ENCODE measurements at regions not wholly inside any gene's neighbourhood (a gene's known extent, or its start where the extent isn't known, plus 50 kb on each side); places are given as distances from the start of the nearest gene placed in this dataset.

GRCh38 chr11:134906356-134906955 is 494.4 kb upstream of the B3GAT1 start:
- H3K36me3 ChIP-seq (ENCODE audit: insufficient read depth, low read length): no peaks in the 10 kb centered on the region
- peaks cover 4% of the 10 kb centered on the region for H3K4me1 ChIP-seq (ENCODE audit: low read length)
- no peak overlapping the region for H3K4me3 ChIP-seq (ENCODE audit: low read length)
- H3K4me2 ChIP-seq (ENCODE audit: low read depth, low read length, poor library complexity, severe bottlenecking): no peak overlapping the region
- no peaks in the 10 kb centered on the region for H4K20me1 ChIP-seq (ENCODE audit: insufficient read depth, low read depth, low read length)
- H3K27ac ChIP-seq (ENCODE audit: low read length): no peak overlapping the region
- H3K9ac ChIP-seq (ENCODE audit: low read length): no peak overlapping the region
- H3K79me2 ChIP-seq (ENCODE audit: low read length): no peaks in the 10 kb centered on the region
- H3K9me3 ChIP-seq (ENCODE audit: low read length): no peaks in the 10 kb centered on the region
- H2AFZ ChIP-seq (ENCODE audit: low read length): no peak overlapping the region
- no peaks in the 10 kb centered on the region for H3K27me3 ChIP-seq (ENCODE audit: low read length)
- DNase-seq: no peak
- H3K9me2 ChIP-seq (replicated peaks; ENCODE audit: insufficient read depth, low read length): no peaks in the 10 kb centered on the region

DNA sequence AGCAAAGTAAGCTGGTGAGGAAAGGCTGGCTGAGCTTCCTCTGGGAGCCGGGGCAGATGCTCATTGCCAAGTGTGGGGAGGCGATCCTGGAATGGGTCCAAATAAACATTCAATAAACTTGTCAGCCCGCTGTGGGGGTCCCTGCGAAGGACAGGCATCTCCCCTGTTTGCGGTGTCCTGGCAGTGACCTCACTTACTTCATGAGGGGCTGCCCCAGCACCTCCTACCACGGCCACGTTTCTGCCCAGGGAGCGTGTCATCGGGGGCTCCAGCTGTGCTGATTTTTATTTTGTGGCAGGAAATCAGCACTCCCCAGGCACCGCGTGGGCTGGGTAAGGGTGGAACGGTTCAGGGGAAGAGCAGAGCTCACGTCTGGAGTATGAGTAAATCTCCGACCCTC is 493.9 kb upstream of the B3GAT1 start:
- no peaks in the 10 kb centered on the region for H4K20me1 ChIP-seq (ENCODE audit: insufficient read depth, low read depth, low read length)
- no peaks in the 10 kb centered on the region for H3K9me3 ChIP-seq (ENCODE audit: low read length)
- H3K27me3 ChIP-seq (ENCODE audit: low read length): no peaks in the 10 kb centered on the region
- H3K4me1 ChIP-seq (ENCODE audit: low read length): no peaks in the 10 kb centered on the region
- H3K9ac ChIP-seq (ENCODE audit: low read length): no peak overlapping the region
- no peak overlapping the region for H3K4me2 ChIP-seq (ENCODE audit: low read depth, low read length, poor library complexity, severe bottlenecking)
- no peaks in the 10 kb centered on the region for H3K79me2 ChIP-seq (ENCODE audit: low read length)
- no peaks in the 10 kb centered on the region for H3K36me3 ChIP-seq (ENCODE audit: insufficient read depth, low read length)
- DNase-seq: no peak
- H3K9me2 ChIP-seq (replicated peaks; ENCODE audit: insufficient read depth, low read length): no peaks in the 10 kb centered on the region
- no peak overlapping the region for H3K27ac ChIP-seq (ENCODE audit: low read length)
- no peak overlapping the region for H3K4me3 ChIP-seq (ENCODE audit: low read length)
- H2AFZ ChIP-seq (ENCODE audit: low read length): no peak overlapping the region

- Histone ChIP-seq H2AFZ (ENCODE audit: low read length) (no peak overlapping the region), H3K9ac (ENCODE audit: low read length) (no peak overlapping the region), H3K36me3 (ENCODE audit: insufficient read depth, low read length) (no peaks in the 10 kb centered on the region), H3K4me3 (ENCODE audit: low read length) (no peak overlapping the region), H4K20me1 (ENCODE audit: insufficient read depth, low read depth, low read length) (no peaks in the 10 kb centered on the region), H3K9me3 (ENCODE audit: low read length) (no peaks in the 10 kb centered on the region), H3K4me2 (ENCODE audit: low read depth, low read length, poor library complexity, severe bottlenecking) (no peak overlapping the region), H3K27me3 (ENCODE audit: low read length) (no peaks in the 10 kb centered on the region), H3K4me1 (ENCODE audit: low read length) (no peaks in the 10 kb centered on the region), H3K9me2 (replicated peaks; ENCODE audit: insufficient read depth, low read length) (no peaks in the 10 kb centered on the region), H3K79me2 (ENCODE audit: low read length) (no peaks in the 10 kb centered on the region), H3K27ac (ENCODE audit: low read length) (no peak overlapping the region)
- DNase-seq: no peak
Measured at GRCh38 chr11:134905517-134905916, 493.5 kb upstream of the B3GAT1 start.

GRCh38 chr11:134904103-134904790 is 492.2 kb upstream of the B3GAT1 start:
- Histone ChIP-seq H2AFZ (ENCODE audit: low read length) (no peak overlapping the region), H3K4me3 (ENCODE audit: low read length) (no peak overlapping the region), H3K27ac (ENCODE audit: low read length) (no peak overlapping the region), H3K36me3 (ENCODE audit: insufficient read depth, low read length) (no peaks in the 10 kb centered on the region), H3K9me2 (replicated peaks; ENCODE audit: insufficient read depth, low read length) (no peaks in the 10 kb centered on the region), H3K4me1 (ENCODE audit: low read length) (no peaks in the 10 kb centered on the region), H3K79me2 (ENCODE audit: low read length) (no peaks in the 10 kb centered on the region), H3K4me2 (ENCODE audit: low read depth, low read length, poor library complexity, severe bottlenecking) (no peak overlapping the region), H3K9ac (ENCODE audit: low read length) (no peak overlapping the region), H3K9me3 (ENCODE audit: low read length) (no peaks in the 10 kb centered on the region), H3K27me3 (ENCODE audit: low read length) (no peaks in the 10 kb centered on the region), H4K20me1 (ENCODE audit: insufficient read depth, low read depth, low read length) (no peaks in the 10 kb centered on the region)
- no peak for DNase-seq

GRCh38 chr11:134901955-134902918 is 490.2 kb upstream of the B3GAT1 start:
- no peak for DNase-seq
- Histone ChIP-seq H3K27me3 (ENCODE audit: low read length) (no peaks in the 10 kb centered on the region), H4K20me1 (ENCODE audit: insufficient read depth, low read depth, low read length) (no peaks in the 10 kb centered on the region), H3K27ac (ENCODE audit: low read length) (no peak overlapping the region), H3K9me3 (ENCODE audit: low read length) (no peaks in the 10 kb centered on the region), H3K36me3 (ENCODE audit: insufficient read depth, low read length) (no peaks in the 10 kb centered on the region), H2AFZ (ENCODE audit: low read length) (no peak overlapping the region), H3K4me3 (ENCODE audit: low read length) (no peak overlapping the region), H3K9me2 (replicated peaks; ENCODE audit: insufficient read depth, low read length) (no peaks in the 10 kb centered on the region), H3K4me2 (ENCODE audit: low read depth, low read length, poor library complexity, severe bottlenecking) (no peak overlapping the region), H3K9ac (ENCODE audit: low read length) (no peak overlapping the region), H3K4me1 (ENCODE audit: low read length) (no peaks in the 10 kb centered on the region), H3K79me2 (ENCODE audit: low read length) (no peaks in the 10 kb centered on the region)

DNA sequence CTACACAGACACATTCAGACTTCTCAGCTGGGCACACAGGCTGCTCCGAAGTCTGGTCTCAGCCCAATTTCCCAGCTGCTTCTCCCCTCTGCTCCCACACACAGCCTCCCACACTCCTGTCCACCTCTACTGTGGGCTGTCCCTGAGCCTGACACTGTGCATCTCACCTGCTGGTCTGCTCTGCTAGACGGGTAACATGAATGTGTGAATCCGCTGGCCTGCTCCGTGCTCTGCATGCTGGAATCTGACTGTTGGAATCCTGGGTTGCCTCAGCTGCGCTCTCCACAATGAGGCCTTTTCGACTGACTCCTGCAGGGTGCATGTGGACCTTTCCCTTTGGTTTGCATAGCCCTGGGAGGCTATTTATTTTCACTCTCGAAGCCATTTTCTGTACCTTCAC is 489.5 kb upstream of the B3GAT1 start:
- Histone ChIP-seq H3K9ac (ENCODE audit: low read length) (no peak overlapping the region), H3K4me3 (ENCODE audit: low read length) (no peak overlapping the region), H3K79me2 (ENCODE audit: low read length) (no peaks in the 10 kb centered on the region), H3K4me2 (ENCODE audit: low read depth, low read length, poor library complexity, severe bottlenecking) (no peak overlapping the region), H3K9me2 (replicated peaks; ENCODE audit: insufficient read depth, low read length) (no peaks in the 10 kb centered on the region), H4K20me1 (ENCODE audit: insufficient read depth, low read depth, low read length) (no peaks in the 10 kb centered on the region), H3K9me3 (ENCODE audit: low read length) (no peaks in the 10 kb centered on the region), H3K36me3 (ENCODE audit: insufficient read depth, low read length) (no peaks in the 10 kb centered on the region), H2AFZ (ENCODE audit: low read length) (no peak overlapping the region), H3K4me1 (ENCODE audit: low read length) (no peaks in the 10 kb centered on the region), H3K27me3 (ENCODE audit: low read length) (no peaks in the 10 kb centered on the region), H3K27ac (ENCODE audit: low read length) (no peak overlapping the region)
- DNase-seq: no peak

DNA sequence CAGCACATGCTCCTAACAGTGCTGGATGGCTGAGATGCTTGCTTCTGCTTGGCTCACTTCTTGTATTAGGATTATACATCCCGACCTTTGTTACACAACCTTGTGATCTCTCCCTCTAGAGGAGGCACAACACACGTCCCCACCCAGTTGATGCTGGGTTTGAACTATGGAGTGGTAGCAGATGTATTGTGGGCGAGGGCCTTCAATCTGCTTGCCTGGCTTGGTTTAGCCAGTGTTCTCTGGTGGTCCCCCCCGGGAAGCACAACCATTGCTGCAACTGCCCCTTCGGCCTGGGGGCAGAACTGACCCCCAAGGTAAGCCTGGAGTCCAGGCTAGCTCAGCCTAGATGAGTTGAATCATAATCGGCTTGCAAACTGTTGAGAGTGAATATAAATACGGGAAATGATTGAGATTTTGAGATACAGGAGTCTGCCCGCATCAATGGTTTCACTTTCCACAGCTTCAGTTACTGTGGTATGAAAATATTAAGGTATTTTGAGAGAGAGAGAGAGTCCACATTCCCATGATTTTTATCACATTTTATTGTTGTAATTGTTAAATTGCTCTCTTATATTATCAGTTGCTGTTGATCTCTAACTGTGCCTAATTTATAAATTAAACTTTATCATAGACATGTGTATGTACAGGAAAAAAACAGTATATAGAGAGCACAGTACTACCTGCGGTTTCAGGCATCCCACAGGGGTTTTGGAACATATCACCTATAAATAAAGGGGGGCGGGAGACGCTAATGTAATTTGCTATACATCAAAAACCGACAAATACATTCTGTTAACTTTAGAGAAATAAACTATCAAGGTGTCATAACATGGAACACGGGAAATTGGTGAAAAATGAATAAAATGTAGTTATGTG is 482.0 kb upstream of the B3GAT1 start:
- no peak for DNase-seq
- H4K20me1 ChIP-seq (ENCODE audit: insufficient read depth, low read depth, low read length): no peaks in the 10 kb centered on the region
- H3K9me3 ChIP-seq (ENCODE audit: low read length): no peaks in the 10 kb centered on the region

More for the DNA sequence above, 482.0 kb upstream of the B3GAT1 start:
- H3K9me2 ChIP-seq (replicated peaks; ENCODE audit: insufficient read depth, low read length): no peaks in the 10 kb centered on the region
- H3K79me2 ChIP-seq (ENCODE audit: low read length): no peaks in the 10 kb centered on the region
- no peak overlapping the region for H3K9ac ChIP-seq (ENCODE audit: low read length)
- H3K36me3 ChIP-seq (ENCODE audit: insufficient read depth, low read length): no peaks in the 10 kb centered on the region
- no peak overlapping the region for H3K27ac ChIP-seq (ENCODE audit: low read length)
- no peaks in the 10 kb centered on the region for H3K27me3 ChIP-seq (ENCODE audit: low read length)
- H2AFZ ChIP-seq (ENCODE audit: low read length): no peak overlapping the region
- no peak overlapping the region for H3K4me3 ChIP-seq (ENCODE audit: low read length)
- H3K4me2 ChIP-seq (ENCODE audit: low read depth, low read length, poor library complexity, severe bottlenecking): no peak overlapping the region
- no peaks in the 10 kb centered on the region for H3K4me1 ChIP-seq (ENCODE audit: low read length)

All from Karpas-422 (cell line).